H1 (cell line): ENCODE measurements at regions not wholly inside any gene's neighbourhood (a gene's known extent, or its start where the extent isn't known, plus 50 kb on each side); places are given as distances from the start of the nearest gene placed in this dataset.

Experiments used
- CTCF ChIA-PET: fragments of 300-600 bp; sonication (Branson Sonifier 250); formaldehyde crosslinking; loops from one replicate; lab custom pipeline; 2021; ENCODE audit not compliant: partially characterized antibody; lab: Charles Lee
- POLR2A ChIA-PET: fragments of 300-600 bp; sonication (Branson Sonifier 250); formaldehyde crosslinking; loops from one replicate; lab custom pipeline; 2021; ENCODE audit warnings: inconsistent platforms; ENCODE audit not compliant: partially characterized antibody; lab: Charles Lee
- DNase-seq, 2 experiments: peaks; one replicate each; pipeline versions ENCODE4 v3.0.0 to v3.0.0-alpha.2; 2010 to 2022; ENCODE audit warnings: low spot score in 2 of 2, low read depth in 1 of 2, mixed read lengths in 1 of 2
- FAIRE-seq: peaks from 2 replicates; lab custom pipeline; 2011; peaks lifted over from hg19 to GRCh38; lab: Jason Lieb, UNC
- H2AFZ ChIP-seq: 2 replicates; pipeline ENCODE4 v1.8.1; 2012; ENCODE audit warnings: low read length, inconsistent platforms
- H2AK5ac ChIP-seq: 2 replicates; pipeline ENCODE4 v1.6.1; 2013; ENCODE audit warnings: low read depth, low read length
- H2BK120ac ChIP-seq: replicated peaks from 2 replicates; pipeline ENCODE3; 2013; ENCODE audit warnings: low read depth, low read length, inconsistent platforms
- H2BK12ac ChIP-seq: 2 replicates; pipeline ENCODE4 v1.6.1; 2013; ENCODE audit warnings: low read depth, low read length
- H2BK15ac ChIP-seq: 2 replicates; pipeline ENCODE4 v1.6.1; 2013; ENCODE audit warnings: low read length
- H2BK20ac ChIP-seq: 2 replicates; pipeline ENCODE4 v1.6.1; 2013; ENCODE audit warnings: low read length
- H2BK5ac ChIP-seq: 2 replicates; pipeline ENCODE4 v1.6.1; 2013; ENCODE audit warnings: low read depth, low read length
- H3K14ac ChIP-seq: 2 replicates; pipeline ENCODE4 v1.6.1; 2013; ENCODE audit warnings: inconsistent platforms; ENCODE audit not compliant: insufficient read length
- H3K18ac ChIP-seq: 2 replicates; pipeline ENCODE4 v1.6.1; 2013; ENCODE audit warnings: low read length; ENCODE audit errors: extremely low read depth
- H3K23ac ChIP-seq: 2 replicates; pipeline ENCODE4 v1.6.1; 2013; ENCODE audit warnings: inconsistent platforms; ENCODE audit not compliant: insufficient read length
- H3K23me2 ChIP-seq: 2 replicates; pipeline ENCODE4 v1.6.1; 2013; ENCODE audit warnings: low read depth, low read length
- H3K27ac ChIP-seq: 2 replicates; pipeline ENCODE4 v1.6.1; 2011; ENCODE audit warnings: low read depth, low read length, inconsistent platforms
- H3K27me3 ChIP-seq, 4 experiments: replicated peaks in 1 of 4; 1 replicate in 1 of 4; 2 replicates in 3 of 4; pipeline versions ENCODE4 v1.6.1 to v1.8.1; 2011 to 2013; ENCODE audit warnings: low read length in 3 of 4, mild to moderate bottlenecking in 3 of 4, inconsistent platforms in 2 of 4, mixed read lengths in 2 of 4, moderate library complexity in 1 of 4; ENCODE audit not compliant: control insufficient read depth in 3 of 4, insufficient read depth in 3 of 4; ENCODE audit errors: extremely low read depth in 1 of 4
- H3K36me3 ChIP-seq, 4 experiments: 2 replicates each; pipeline versions ENCODE4 v1.6.1 to v1.8.1; 2011 to 2013; ENCODE audit warnings: mild to moderate bottlenecking in 4 of 4, low read length in 3 of 4, moderate library complexity in 2 of 4, control low read depth in 1 of 4, inconsistent platforms in 1 of 4; ENCODE audit not compliant: insufficient read depth in 4 of 4, control insufficient read depth in 2 of 4
- H3K4ac ChIP-seq: replicated peaks from 2 replicates; pipeline ENCODE3; 2013; ENCODE audit warnings: low read length, low read depth, mixed read lengths, inconsistent platforms; ENCODE audit not compliant: insufficient read length
- H3K4me1 ChIP-seq, 4 experiments: replicated peaks in 1 of 4; 1 replicate in 1 of 4; 2 replicates in 3 of 4; pipeline versions ENCODE4 v1.6.1 to v1.8.1; 2011 to 2013; ENCODE audit warnings: low read length in 3 of 4, inconsistent platforms in 2 of 4, mixed read lengths in 1 of 4; ENCODE audit not compliant: insufficient read depth in 4 of 4, control insufficient read depth in 3 of 4
- H3K4me2 ChIP-seq, 2 experiments: 2 replicates each; pipeline versions ENCODE4 v1.6.1 to v1.8.1; 2011 to 2013; ENCODE audit warnings: low read depth in 2 of 2, low read length in 2 of 2, control low read depth in 1 of 2, inconsistent platforms in 1 of 2, mild to moderate bottlenecking in 1 of 2; ENCODE audit not compliant: insufficient read depth in 1 of 2
- H3K4me3 ChIP-seq, 4 experiments: fragments of 200-600, 300-600 bp in 1 of 4; sonication (generic), shearing (Covaris generic), sonication (Bioruptor Twin) in 1 of 4; 2 replicates each; pipeline versions ENCODE4 v1.5.1 to v1.8.1; 2011 to 2016; ENCODE audit warnings: low read length in 4 of 4, low read depth in 3 of 4, control low read depth in 2 of 4, inconsistent platforms in 2 of 4, mild to moderate bottlenecking in 2 of 4, mixed read lengths in 1 of 4, moderate library complexity in 1 of 4; ENCODE audit not compliant: insufficient read depth in 2 of 4; ENCODE audit errors: extremely low read depth in 1 of 4
- H3K56ac ChIP-seq: replicated peaks from 2 replicates; pipeline ENCODE3; 2013; ENCODE audit warnings: low read depth, mild to moderate bottlenecking, mixed read lengths, low read length, inconsistent platforms; ENCODE audit not compliant: insufficient read length
- H3K79me1 ChIP-seq: 2 replicates; pipeline ENCODE4 v1.6.1; 2013; ENCODE audit warnings: low read depth, low read length, control low read depth
- H3K79me2 ChIP-seq, 2 experiments: 2 replicates each; pipeline versions ENCODE4 v1.6.1 to v1.8.1; 2012 to 2013; ENCODE audit warnings: low read length in 2 of 2, mild to moderate bottlenecking in 2 of 2, inconsistent platforms in 1 of 2; ENCODE audit not compliant: insufficient read depth in 2 of 2, control insufficient read depth in 1 of 2
- H3K9ac ChIP-seq, 4 experiments: replicated peaks in 1 of 4; 1 replicate in 1 of 4; 2 replicates in 3 of 4; pipeline versions ENCODE4 v1.6.1 to v1.8.1; 2011 to 2013; ENCODE audit warnings: low read depth in 3 of 4, low read length in 3 of 4, control low read depth in 2 of 4, mild to moderate bottlenecking in 2 of 4, moderate library complexity in 2 of 4, inconsistent platforms in 1 of 4; ENCODE audit errors: extremely low read depth in 1 of 4
- H3K9me3 ChIP-seq, 2 experiments: 2 replicates each; pipeline versions ENCODE4 v1.6.1 to v1.8.1; 2012 to 2013; ENCODE audit warnings: mild to moderate bottlenecking in 2 of 2, moderate library complexity in 2 of 2, control low read depth in 1 of 2, inconsistent platforms in 1 of 2, low read depth in 1 of 2, low read length in 1 of 2, mixed read lengths in 1 of 2; ENCODE audit not compliant: insufficient read depth in 2 of 2
- H4K20me1 ChIP-seq, 2 experiments: replicated peaks in 1 of 2; 2 replicates each; pipeline versions ENCODE3 to v1.8.1; 2011 to 2013; ENCODE audit warnings: inconsistent platforms in 2 of 2, low read length in 2 of 2, mild to moderate bottlenecking in 1 of 2; ENCODE audit not compliant: insufficient read depth in 2 of 2, control insufficient read depth in 1 of 2
- H4K5ac ChIP-seq: 2 replicates; pipeline ENCODE4 v1.6.1; 2013; ENCODE audit warnings: low read length, low read depth, mixed read lengths, inconsistent platforms; ENCODE audit not compliant: insufficient read length
- H4K8ac ChIP-seq: 2 replicates; pipeline ENCODE4 v1.8.0; 2013; ENCODE audit warnings: mild to moderate bottlenecking, moderate library complexity, low read length, inconsistent platforms; ENCODE audit not compliant: insufficient read depth; ENCODE audit errors: extremely low read depth
- H4K91ac ChIP-seq: replicated peaks from 2 replicates; pipeline ENCODE3; 2013; ENCODE audit warnings: low read length, mixed read lengths, inconsistent platforms; ENCODE audit not compliant: insufficient read length
- HDAC2 ChIP-seq, 2 experiments: fragments of 300-600 bp in 1 of 2; sonication (generic) in 1 of 2; IDR thresholded peaks; 2 replicates each; pipeline ENCODE4 v1.6.1; 2011 to 2012; ENCODE audit warnings: low read depth in 2 of 2, low read length in 2 of 2, mild to moderate bottlenecking in 2 of 2, moderate library complexity in 2 of 2, borderline replicate concordance in 1 of 2, inconsistent platforms in 1 of 2
- KDM4A ChIP-seq: IDR thresholded peaks from one replicate; pipeline ENCODE4 v1.7.1; 2012; ENCODE audit warnings: low read depth, mild to moderate bottlenecking, moderate library complexity, low read length, inconsistent platforms; ENCODE audit not compliant: severe bottlenecking
- NANOG ChIP-seq: IDR thresholded peaks from 2 replicates; pipeline ENCODE4 v1.6.1; 2011; ENCODE audit warnings: low read length, low read depth, mild to moderate bottlenecking, inconsistent platforms; ENCODE audit not compliant: insufficient read depth, poor library complexity, severe bottlenecking
- PHF8 ChIP-seq: fragments of 200-600 bp; sonication (generic); conservative IDR thresholded peaks from 2 replicates; pipeline ENCODE4 v1.7.1; 2012; ENCODE audit warnings: low read depth, mild to moderate bottlenecking, inconsistent platforms, low read length, moderate library complexity
- RFX5 ChIP-seq: IDR thresholded peaks from 2 replicates; pipeline ENCODE4 v1.6.1; 2011; ENCODE audit warnings: low read depth, low read length, improper control_type of control experiment, borderline replicate concordance
- RXRA ChIP-seq: IDR thresholded peaks from 2 replicates; pipeline ENCODE4 v1.6.1; 2011; ENCODE audit warnings: low read depth, mild to moderate bottlenecking, low read length, moderate library complexity; ENCODE audit not compliant: insufficient read depth
- SAP30 ChIP-seq: fragments of 300-600 bp; sonication (generic); IDR thresholded peaks from 2 replicates; pipeline ENCODE4 v1.7.1; 2012; ENCODE audit warnings: low read length, moderate library complexity, mild to moderate bottlenecking, inconsistent platforms; ENCODE audit not compliant: insufficient read depth, insufficient replicate concordance
- SIX5 ChIP-seq: IDR thresholded peaks from 2 replicates; pipeline ENCODE4 v1.6.1; 2011; ENCODE audit warnings: mild to moderate bottlenecking, low read depth, low read length
- SUZ12 ChIP-seq: fragments of 200-600 bp; sonication (generic); IDR thresholded peaks from 2 replicates; pipeline ENCODE4 v1.6.1; 2012; ENCODE audit warnings: mild to moderate bottlenecking, inconsistent platforms, low read length, moderate library complexity, mixed read lengths
- USF2 ChIP-seq: IDR thresholded peaks from 2 replicates; pipeline ENCODE4 v1.6.1; 2011; ENCODE audit warnings: low read length, improper control_type of control experiment
- WGBS, 2 experiments: shearing (Covaris generic) in 1 of 2; methylation state at CpG; one replicate each; pipeline versions ENCODE4 v1.1.6 to v1.1.7; 2013 to 2015; ENCODE audit warnings: low lambda C conversion rate in 2 of 2, mixed read lengths in 2 of 2, inconsistent platforms in 1 of 2, low coverage in 1 of 2, missing lambda C conversion rate in 1 of 2; ENCODE audit not compliant: insufficient replicate concordance in 2 of 2, insufficient coverage in 1 of 2, insufficient read length in 1 of 2; ENCODE audit errors: extremely low coverage in 1 of 2, missing lambda C conversion rate in 1 of 2; 5-methylcytosine and 5-hydroxymethylcytosine counted together

- TF ChIP-seq RFX5, result no peak
- TF ChIP-seq USF2, result no peak
- TF ChIP-seq SAP30, result no peak
- TF ChIP-seq HDAC2 (IDR thresholded peaks at IDR 0.05; ENCODE audit: borderline replicate concordance in 1 of 2, low read depth in 2 of 2, low read length in 2 of 2), result no peak
- TF ChIP-seq KDM4A, result no peak
- no peak for TF ChIP-seq SUZ12
- TF ChIP-seq RXRA, result no peak
- no peak for TF ChIP-seq NANOG
- no peak for TF ChIP-seq PHF8
- TF ChIP-seq SIX5, result no peak
- no peak overlapping the region for H2BK12ac ChIP-seq
- H2BK15ac ChIP-seq, result no peak overlapping the region
- H3K56ac ChIP-seq, result no peak overlapping the region
- no peaks in the 10 kb centered on the region for H3K27me3 ChIP-seq
- no peak overlapping the region for H4K5ac ChIP-seq
- no peaks in the 10 kb centered on the region for H4K20me1 ChIP-seq
- H3K79me2 ChIP-seq, result no peaks in the 10 kb centered on the region
- no peak overlapping the region for H3K4me3 ChIP-seq
- H2BK20ac ChIP-seq, result no peak overlapping the region
- no peak for DNase-seq
- no peak overlapping the region for H3K4ac ChIP-seq
- H4K8ac ChIP-seq, result no peak overlapping the region
- WGBS, 2 experiments, result 88% methylated on average over 6 of the region's 6 CpGs; no CpG with 5 or more reads in 1 of the 2 experiments
- no peak overlapping the region for H2AFZ ChIP-seq
- H3K23ac ChIP-seq, result no peak overlapping the region
- H3K36me3 ChIP-seq, result no peaks in the 10 kb centered on the region
- no peak overlapping the region for H2BK120ac ChIP-seq
- H3K79me1 ChIP-seq, result no peaks in the 10 kb centered on the region
- no peak overlapping the region for H2BK5ac ChIP-seq
- no peaks in the 10 kb centered on the region for H3K23me2 ChIP-seq
- no peak overlapping the region for H3K9ac ChIP-seq
- H3K27ac ChIP-seq, result no peak overlapping the region
- ChIA-PET CTCF (interaction anchor here (0.6 to 1.7 kb wide), 11 partner anchors 11 to 1694 kb away, joined by 3 to 7 read pairs (median 3); no protein-coding TSS in a partner anchor), POLR2A (no interaction called here)
- H3K9me3 ChIP-seq, result no peaks in the 10 kb centered on the region
- H3K4me2 ChIP-seq, result no peak overlapping the region
- H3K14ac ChIP-seq, result no peak overlapping the region
- no peak overlapping the region for H2AK5ac ChIP-seq
- no peak for FAIRE-seq
- H3K4me1 ChIP-seq, result peaks cover 0 to 7% (median 2%) of the 10 kb centered on the region in 4 experiments; a peak in 2 of 7 replicates
- no peak overlapping the region for H3K18ac ChIP-seq
- H4K91ac ChIP-seq, result no peak overlapping the region
Observed at GRCh38 chr14:30445011-30445793, 113.8 kb upstream of the G2E3 start.
